AML-193 (cell line): ENCODE measurements at regions not wholly inside any gene's neighbourhood (a gene's known extent, or its start where the extent isn't known, plus 50 kb on each side); places are given as distances from the start of the nearest gene placed in this dataset.

Experiments used
- DNase-seq, 2 experiments: peaks; one replicate each; lab custom pipeline; 2025; lab: John Stamatoyannopoulos, UW

DNA sequence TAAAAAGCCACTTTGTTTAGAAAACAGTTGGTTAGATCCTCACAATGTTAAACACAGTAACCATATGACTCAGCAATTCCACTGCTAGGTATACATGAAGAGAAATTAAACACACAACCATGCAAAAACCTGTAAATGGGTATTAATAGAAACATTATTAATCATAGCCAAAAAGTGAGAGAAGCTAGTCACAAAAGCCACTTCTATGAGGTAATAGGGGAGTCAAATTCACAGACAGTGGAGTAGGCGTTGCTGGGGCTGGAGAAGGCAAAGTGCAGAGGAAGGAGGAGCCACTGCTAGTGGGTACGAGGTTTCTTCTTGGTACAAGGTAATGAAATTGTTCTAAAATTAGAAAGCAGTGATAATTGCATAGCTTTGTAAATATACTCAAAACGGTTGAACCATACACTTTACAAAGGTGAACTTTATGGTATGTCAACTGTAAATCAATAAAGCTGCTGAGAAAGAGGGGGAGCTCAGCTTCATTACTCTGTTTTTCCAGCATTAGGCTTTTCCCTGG is 364.4 kb downstream of the GADD45G start:
- DNase-seq: no peak

DNA sequence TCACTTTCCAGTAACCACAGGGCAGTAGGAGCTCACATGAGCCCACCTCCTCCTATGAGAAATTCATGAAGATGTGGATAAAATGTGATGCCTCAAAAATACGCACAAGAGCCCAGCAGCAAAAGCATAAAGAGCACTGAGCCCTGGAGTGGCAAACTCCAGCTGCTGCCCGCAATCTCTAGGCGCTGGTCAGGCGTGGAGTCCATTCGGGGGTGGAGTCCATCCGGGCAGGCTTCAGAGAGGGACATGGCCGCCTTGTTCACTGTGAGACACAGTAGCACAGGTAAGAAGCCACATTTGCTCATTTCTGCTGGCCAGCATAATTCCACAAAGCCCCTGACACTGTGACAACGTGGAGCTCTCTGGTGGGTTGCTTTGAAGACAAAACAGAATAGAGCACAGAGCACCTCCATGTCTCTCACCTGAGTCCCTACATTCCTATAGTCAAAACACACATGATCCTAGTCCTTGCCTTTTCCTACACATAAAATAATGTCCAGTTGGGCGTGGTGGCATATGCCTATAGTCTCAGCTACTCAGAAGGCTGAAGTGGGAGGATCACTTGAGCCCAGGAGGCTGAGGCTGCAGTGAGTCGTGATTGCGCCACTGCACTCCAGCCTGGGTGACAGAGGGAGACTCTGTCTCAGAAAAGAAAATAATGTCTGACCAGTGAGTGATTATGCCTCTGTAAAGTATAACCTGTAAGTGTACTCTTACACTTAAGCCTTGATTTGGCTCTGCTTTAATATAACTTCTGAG is 365.2 kb downstream of the GADD45G start:
- DNase-seq: peak in 1 of 2 experiments; percentile 5

DNA sequence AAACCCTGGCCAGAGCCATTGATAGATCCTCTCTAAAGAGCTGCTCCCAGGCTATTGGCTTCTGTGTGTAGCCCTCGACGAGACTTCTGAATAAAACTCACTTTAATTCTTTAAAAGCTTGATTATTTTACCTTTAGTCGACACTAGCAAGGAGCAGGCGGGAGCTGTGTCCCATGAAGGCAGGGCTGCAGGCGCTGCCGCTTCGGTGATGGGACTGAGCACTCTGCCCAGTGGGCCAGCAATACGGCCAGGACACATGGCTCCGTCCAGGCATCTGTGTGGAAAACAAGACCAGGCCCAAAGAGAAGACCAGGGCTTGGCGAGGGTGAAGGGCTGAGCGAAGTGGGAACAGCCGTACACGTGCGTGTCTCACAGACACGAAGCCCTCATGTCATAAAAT is 365.9 kb downstream of the GADD45G start:
- no peak for DNase-seq

DNA sequence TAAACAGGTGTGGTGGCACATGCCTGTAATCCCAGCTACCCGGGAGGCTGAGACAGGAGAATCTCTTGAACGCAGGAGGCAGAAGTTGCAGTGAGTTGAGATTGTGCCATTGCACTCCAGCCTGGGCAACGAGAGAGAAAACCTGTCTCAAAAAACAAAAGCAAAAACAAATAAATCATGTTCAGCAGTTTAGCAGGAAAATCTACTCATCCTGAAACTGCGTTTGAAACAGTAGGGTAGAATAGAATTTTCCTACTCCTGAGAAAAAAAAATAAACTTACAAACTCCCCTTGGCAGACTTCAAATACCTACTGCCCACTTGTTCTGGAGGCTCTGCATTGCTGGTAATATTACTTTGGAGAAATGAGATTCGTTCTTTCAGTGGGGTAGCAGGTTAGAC is 367.7 kb downstream of the GADD45G start:
- no peak for DNase-seq

DNA sequence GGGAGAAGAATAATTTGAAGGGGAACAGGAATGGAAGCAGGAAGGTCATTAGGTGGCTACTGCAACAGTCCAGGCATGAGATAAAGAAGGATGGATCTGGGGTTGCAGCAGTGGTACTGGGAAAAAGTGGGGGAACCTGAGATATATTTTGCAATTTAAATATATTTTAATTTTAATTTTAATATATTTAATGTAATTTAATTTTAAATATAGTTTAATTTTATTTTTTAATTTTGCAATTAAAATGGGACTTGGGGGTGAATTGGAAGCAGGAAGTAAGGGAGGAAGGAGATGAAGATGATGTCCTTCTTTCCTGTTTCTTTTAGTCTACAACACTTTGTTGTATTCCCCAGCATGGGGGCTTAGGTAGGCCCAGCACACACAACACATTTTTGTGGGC is 369.8 kb downstream of the GADD45G start:
- no peak for DNase-seq

DNA sequence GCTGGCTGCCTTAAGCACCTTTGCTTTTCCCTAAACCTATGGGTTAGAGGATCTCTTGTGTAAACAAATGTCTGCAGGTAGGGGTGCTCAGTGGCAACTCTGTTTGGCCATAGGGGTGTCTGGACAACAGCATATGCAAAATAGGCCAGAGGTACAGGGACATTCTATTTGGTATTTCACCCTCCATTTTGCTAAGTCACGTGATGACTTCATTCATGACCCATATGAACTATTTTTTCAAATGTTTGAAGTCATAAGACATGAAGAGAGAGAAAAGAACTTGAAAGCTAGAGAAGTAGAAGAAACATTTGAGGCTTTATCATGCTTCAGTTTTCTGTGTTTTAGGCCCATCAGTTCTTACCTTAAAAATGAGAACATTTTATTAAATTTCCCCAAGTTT is 370.2 kb downstream of the GADD45G start:
- DNase-seq: no peak

DNA sequence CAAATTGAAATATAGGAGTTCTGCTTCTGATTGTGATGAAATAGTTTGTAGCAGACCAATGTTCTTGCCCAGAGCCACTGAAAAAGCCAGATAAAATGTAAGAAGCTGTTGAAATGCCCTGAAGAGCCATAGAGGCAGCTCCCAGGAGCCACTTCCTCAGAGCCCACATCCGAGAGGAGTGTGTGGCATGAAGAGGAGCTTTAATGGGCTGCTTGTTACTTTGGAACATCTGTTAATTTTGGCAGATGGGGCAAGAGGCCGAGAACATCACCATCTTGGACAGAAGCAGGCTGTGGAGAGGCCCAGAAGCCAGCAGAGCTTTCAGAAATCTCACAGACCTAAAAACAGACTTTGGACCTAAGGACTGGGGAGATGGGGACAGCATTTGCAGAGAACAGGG is 370.8 kb downstream of the GADD45G start:
- DNase-seq: no peak

DNA sequence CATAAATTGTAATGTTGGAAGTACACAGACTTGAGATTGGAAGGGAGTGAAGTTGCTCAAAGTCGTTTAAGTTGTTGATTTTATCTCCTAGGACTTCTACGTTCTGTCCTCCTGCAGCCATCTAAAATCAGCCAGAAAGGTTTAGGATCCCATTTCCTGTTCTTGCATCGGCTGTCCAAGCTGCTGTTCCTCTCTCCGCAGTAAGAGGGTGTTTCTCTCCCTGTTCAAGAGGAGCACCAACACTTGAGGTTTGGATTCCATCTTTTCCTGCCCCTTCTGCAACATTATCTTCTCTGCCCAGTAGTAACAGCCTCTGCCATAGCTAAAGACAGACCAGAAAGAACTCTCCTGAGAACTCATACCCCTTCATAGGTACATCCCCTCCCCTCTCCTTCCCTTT is 373.4 kb downstream of the GADD45G start:
- no peak for DNase-seq

DNA sequence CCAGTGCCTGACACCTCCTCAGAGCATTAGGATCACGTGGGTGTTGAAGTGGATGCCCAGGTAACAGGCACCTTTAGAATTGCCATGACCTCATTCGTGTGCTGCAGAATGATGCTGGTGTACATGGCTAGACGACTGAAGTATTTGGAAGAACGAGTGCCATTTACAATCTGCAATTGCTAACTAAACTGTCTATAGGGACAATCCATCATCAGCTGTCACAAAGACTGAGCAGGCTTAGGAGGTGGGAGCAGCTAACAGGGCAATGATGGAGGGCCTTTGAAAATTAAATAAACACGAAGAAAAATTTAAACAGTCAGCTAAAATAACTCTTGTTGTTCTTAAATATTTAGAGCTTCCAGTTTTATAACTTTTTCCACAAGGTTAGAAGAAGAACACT is 375.8 kb downstream of the GADD45G start:
- no peak for DNase-seq

DNA sequence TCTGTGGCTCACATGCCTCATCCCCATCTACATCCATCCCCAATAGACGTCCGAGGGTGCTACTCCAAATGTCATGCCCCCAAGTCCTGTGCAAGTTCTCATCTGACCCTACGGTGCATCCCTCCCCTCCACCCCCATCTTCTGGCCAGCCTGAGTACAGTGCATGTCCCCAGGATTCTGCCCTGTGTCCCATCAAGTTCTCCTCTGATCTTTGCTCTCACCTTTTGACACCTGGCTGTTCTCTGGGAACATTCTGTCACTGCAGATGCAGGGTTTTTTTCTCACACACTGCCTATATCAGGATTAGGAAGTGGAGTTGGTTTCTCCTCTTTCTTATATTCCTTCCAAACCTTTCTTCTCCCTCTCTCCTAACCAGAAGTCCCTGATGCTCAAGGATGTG is 377.2 kb downstream of the GADD45G start:
- no peak for DNase-seq

DNA sequence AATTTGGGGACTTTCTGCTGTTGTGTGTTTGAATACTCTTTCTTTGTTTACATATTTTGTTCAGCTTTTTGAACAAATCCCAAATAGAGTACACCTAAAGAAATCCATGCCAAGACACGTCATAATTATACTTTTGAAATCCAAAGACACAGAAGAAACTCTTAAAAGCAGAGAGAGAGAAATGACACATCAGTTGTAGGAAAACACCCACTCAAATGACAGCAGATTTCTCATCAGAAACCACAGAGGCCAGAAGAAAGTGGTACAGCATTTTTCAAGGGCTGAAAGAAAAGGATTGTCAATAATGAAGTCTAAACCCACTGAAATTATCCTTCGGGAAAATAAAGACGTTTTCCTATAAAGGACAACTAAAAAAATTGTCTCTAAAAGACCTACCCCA is 378.6 kb downstream of the GADD45G start:
- DNase-seq: no peak

DNA sequence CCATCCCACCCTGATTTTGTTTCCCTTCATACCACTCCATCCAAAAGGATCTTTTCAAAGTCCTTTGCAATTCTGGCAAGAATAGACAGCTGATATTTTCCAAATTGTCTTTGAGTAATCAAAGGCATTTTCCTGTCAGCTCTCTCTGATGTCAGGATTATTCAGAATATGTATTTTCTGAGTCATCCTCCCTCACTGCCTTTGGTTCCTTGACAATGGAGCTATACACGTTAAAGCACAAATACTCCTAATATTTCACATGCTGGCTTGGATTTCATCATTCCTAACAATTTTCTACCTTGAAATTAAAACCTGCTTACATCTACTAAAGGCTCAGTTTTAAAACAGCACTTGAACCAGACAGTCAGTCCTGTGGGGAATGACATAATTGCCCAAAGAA is 379.4 kb downstream of the GADD45G start:
- DNase-seq: no peak

DNA sequence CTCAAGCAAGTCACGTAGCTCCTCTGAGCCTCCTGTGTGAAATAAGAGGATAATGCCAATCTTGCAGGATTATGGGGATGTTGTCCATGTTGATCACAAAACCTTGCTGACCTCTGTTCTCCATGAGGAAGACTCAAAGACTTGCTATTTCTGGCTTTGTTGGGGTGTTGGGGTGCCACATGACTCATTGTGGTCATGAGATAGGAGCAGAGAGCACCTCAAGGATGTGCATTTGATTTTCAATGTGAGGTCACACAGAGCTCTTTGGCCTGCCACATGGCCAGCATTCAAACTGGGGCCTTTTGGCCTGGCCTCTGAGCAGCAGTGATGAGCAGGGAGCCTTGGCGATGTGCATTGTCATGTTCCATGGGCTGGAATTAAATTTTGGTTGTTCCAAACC is 380.3 kb downstream of the GADD45G start:
- no peak for DNase-seq

DNA sequence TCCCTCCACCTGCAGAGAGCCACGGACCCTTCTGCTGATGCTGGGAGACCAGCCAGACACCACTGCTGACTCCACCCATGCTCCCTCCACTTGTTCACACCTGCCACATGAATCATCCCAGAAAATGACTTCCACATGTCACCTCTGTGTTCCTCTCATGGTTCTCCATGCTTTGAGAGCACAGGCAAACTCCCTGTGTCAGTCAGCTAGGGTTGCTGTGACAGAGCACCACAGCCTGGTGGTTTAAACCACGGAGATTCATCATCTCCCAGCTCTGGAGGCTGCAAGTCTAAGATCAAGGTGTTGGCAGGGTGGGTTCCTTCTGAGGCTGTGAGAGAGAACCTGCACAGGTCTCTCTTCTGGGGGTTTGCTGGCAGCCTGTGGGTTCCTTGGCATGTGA is 381.4 kb downstream of the GADD45G start:
- DNase-seq: no peak

DNA sequence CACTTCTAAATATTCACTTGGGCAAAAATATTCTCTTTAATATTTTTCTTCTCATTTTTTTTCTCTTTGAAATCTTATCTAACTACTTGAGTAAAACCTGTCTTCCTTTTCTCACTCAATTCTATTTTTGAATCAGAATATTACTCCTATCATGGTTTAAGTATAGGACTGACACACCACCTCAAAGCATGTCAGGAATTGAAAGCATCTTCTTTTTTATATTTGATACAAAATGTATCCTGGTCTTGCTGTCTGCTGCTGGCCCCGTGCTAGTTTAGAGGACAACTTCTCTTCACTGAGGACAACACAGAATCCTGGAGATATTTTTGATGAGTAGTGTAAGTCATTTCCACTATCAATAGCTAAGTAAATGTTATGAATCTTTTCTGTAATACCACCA is 383.6 kb downstream of the GADD45G start:
- no peak for DNase-seq

DNA sequence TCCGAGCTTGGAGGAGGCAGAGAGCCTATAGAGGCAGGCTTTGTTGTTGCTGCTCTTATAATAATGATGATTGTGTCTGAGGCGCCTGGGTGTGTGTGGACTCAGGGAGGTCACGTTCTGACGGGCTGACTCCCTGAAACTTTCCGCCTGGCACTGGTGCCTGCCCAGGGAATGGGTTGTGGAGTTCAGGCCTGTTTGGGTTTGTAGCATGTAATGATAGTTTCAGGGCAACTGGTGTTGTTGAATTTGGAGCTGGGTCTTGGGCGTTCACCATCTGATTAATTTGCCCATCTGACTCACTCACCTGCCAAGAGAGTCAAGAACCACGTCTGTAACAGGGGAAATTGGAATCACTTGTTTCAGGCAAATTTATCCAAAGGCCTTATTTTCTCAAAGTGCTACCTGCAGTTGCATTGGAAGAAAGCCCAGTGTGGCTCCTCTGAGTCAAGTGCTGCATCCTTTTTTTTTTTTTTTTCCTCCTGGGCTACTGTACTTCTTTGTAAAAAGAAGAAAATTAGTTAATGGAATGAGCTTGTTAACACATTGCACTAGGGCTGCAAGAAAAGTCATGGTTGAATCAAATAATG is 386.5 kb downstream of the GADD45G start:
- no peak for DNase-seq

DNA sequence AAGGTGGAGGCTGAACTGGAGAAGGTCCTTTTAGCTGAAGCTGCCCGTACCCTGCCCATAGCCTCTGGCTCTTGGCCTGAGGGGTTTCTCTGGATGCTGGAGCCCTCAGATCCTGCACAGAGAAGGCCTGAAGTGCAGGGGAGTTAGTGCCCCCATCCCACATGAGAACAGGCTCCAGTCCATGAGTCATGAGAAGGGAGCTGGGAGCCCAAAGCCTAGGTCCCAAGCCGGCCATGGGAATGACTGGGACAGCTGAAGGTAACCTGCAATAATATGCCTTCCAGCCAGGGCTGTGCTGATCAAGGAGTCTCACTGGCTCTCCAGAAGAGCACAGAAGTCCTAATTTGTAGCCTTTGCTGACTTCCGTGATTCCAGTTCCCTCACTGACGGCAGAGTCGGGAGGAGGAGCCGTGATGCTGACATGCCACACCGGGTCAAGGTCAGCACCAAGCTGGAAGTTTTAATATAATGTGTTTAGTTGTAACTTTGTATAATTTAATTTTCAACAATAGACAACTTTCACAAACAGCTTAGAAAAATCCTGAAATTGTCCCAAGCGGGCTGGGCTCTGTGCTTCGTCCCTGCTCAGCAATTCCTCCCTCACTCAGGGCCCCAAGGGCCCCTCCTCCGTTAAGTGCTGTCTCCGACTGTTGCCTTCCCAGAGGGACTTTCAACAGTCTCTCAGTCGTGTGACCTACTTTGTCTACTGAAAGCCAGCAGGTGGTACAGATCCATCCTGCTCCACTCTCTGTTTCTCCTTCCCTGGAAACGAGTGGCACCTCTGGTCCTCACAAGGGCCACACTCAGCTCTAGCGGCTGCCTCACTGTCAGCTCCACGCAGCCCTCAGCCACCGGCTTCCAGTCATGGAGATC is 387.8 kb downstream of the GADD45G start:
- DNase-seq: no peak

DNA sequence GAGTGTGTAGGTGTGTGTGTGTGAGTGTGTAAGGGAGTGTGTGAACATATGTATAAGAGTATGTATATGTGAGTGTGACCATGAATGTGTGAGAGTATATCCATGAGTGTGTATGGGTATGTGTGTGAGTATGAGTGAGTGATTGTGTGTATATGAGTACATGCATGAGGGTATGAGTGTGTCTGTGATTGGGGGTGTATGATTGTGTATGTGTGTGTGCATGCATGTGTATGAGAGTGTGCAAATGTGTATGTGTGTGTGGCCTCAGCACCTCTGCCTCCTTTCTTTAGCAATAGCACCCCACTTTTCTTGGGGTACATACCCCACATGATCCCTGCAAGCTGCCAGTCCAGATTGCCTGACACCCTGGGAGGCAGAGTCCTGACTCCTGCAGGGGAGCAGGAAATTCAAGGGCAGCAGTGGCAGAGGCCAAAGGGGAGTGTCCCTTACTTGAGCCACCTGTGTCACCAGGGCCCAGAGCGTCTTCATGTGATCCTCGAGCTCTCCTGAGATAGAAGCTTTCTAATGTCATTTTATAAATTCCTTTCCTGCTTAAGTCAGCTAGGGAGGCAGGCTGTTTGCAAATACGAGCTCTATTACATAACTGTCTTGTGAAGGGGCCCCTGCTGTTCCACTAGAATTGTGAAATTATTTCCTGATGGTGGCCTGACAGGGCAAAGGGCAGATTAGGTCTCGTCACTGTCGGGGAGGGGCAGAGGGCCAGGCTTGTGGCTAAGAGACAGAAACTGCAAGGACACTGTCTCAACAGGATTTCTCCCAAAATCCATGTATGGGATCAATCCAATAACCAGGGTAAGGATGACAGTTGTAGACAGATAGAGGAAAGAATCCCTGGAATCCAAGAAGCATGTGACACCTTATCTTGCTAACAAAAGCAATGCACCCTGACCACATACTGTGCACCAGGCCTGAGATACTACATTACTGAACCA is 389.1 kb downstream of the GADD45G start:
- DNase-seq: peak; percentile 93 to 97

DNA sequence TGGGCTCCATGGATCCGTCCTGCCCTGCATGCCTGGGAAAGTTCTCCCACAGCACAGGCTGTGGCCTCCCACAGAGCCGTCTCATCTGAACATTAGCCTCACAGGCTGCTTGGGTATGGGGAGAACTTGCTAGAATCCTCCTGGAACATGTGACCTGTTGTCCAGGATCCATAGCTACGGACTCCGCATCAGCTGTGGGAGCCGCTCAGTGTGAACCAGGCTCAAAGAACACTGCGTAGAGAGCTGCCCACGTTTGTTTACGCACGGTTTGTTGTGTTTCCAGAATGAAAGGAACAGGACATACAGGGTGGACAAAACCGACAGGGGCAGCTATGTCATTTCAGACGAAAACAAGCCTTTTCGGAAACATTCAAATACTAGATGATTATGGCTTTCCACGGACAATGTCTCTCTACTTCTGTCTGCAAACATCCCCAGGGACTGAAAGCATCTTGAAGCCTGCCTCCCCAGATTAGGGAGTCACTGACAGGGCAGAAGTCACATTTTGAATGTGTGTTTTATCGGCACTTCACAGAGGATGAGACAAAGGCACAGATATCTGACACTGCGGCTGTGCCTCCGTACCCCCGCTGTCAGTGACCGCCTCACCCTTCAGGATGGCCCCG is 390.3 kb downstream of the GADD45G start:
- DNase-seq: no peak

DNA sequence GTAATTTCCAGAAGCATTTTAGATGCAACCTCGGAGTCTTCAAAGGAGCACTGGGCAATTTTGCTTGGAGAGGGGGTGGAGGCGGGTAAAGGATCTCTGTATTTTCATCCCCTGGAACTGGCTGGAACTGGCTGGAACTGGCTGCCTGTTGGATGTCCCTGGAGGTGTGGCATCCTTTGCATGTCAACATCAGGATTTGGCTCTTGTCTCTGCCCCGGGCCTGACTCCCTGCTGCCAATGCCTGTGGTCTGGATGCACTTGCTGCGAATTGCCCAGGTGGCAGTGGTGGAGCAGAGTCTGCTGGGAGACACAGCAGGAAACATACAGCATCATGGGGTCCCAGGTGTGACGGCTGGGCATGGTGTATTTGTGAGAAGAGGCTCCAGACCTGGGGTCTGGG is 391.3 kb downstream of the GADD45G start:
- DNase-seq: no peak

DNA sequence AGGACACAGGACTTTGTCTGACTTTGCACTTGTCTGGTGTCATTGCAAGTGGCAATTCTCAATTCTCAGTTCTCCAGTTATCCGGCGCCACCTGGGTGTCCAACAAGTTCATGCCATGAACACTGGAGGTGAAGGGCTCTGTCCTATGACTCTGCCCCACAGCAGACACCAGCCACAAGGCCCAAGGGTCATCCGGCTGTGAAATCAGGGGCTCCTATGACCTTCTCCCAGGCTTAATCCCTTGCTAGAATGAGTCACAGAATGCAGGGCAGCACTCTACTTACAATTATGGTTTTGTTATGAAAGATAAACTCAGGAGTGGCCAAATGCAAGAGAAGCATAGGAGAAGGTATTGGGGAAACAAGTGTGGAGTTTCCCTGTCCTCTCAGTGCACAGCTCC is 392.0 kb downstream of the GADD45G start:
- peak in 1 of 2 experiments; percentile 1 for DNase-seq
